ENCODE measurements at regions not wholly inside any gene's neighbourhood (a gene's known extent, or its start where the extent isn't known, plus 50 kb on each side); places are given as distances from the start of the nearest gene placed in this dataset.

DNA sequence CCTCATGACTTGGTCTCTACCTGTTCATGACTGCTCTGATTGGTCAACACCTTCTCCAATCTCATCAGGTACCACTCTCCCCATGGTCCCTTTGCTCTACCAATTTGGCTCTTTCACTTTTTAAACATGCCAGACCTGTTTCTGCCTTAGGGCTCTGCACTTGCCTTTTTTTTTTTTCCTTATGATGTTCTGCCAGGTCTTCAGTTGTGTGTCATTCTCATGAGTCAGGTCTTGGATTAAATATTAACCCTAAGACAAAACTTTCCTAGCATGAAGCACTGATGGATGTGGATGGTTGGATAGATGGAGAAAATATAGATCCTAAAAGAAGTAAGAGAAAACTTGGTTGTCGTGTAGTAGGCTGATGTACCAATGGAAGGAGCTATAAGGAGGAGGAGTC is 219.3 kb downstream of the TTC32 start:
- H3K9me3 Mint-ChIP-seq: no peaks in the 10 kb centered on the region
- H3K4me1 Mint-ChIP-seq (ENCODE audit: low read depth in 2 of 2): no peaks in the 10 kb centered on the region
- H3K27me3 Mint-ChIP-seq: peaks cover 8 to 15% of the 10 kb centered on the region in 2 donors
- DNase-seq (no peak), ATAC-seq (replicated peaks) (no peak)
- no peak overlapping the region for H3K27ac Mint-ChIP-seq
- no peak overlapping the region for H3K4me3 Mint-ChIP-seq
- peaks cover 2% of the 10 kb centered on the region for H3K36me3 Mint-ChIP-seq (ENCODE audit: insufficient read depth)

DNA sequence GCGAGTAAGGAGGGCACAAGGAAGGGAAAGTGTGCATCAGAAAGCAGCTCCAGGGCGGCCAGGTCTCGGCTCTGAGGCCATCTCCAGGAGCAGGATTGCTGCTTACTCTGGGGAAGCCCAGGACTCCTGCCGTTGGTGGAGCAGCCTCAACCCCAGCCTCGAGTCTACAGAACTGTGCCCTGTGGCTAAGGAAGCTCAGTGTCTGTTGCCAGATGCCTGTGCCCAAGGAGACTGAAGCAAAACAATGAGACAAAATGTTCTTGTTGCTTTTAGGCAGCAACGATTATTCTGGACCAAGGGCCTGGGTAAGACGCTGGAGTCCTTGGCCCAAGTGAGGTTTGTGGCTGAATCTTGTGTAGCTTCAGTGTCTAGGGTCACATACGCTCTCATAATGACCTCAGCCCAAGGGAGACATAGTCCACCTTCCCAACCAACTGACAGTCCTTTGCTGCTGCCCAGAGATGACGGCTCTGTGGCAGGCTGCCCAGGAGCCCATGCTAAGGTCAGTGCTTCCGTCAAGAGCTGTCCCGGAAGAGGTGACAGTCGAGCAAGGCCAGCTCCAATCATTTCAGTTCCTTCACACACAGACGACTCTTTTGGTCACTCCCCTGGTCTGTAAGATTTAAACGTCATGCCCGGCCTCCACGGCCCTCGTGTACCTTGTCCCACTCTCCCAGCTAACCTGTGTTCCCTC is 223.8 kb downstream of the TTC32 start:
- no peak overlapping the region for H3K4me3 Mint-ChIP-seq
- DNase-seq (no peak), ATAC-seq (replicated peaks) (no peak)
- peaks cover 0 to 1% of the 10 kb centered on the region in 2 donors for H3K4me1 Mint-ChIP-seq (ENCODE audit: low read depth in 2 of 2)
- H3K27me3 Mint-ChIP-seq: peaks cover 8 to 21% of the 10 kb centered on the region in 2 donors
- no peaks in the 10 kb centered on the region for H3K36me3 Mint-ChIP-seq (ENCODE audit: insufficient read depth)
- no peaks in the 10 kb centered on the region for H3K9me3 Mint-ChIP-seq
- H3K27ac Mint-ChIP-seq: no peak overlapping the region

GRCh38 chr2:19677215-19677777 is 224.5 kb downstream of the TTC32 start:
- H3K27ac Mint-ChIP-seq: no peak overlapping the region
- no peak for DNase-seq
- no peak for ATAC-seq (replicated peaks)
- H3K36me3 Mint-ChIP-seq (ENCODE audit: insufficient read depth): no peaks in the 10 kb centered on the region
- H3K9me3 Mint-ChIP-seq: no peaks in the 10 kb centered on the region
- peaks cover 0 to 1% of the 10 kb centered on the region in 2 donors for H3K4me1 Mint-ChIP-seq (ENCODE audit: low read depth in 2 of 2)
- no peak overlapping the region for H3K4me3 Mint-ChIP-seq
- H3K27me3 Mint-ChIP-seq: peaks cover 8 to 27% of the 10 kb centered on the region in 2 donors

- Mint-ChIP-seq H3K4me3 (no peak overlapping the region), H3K36me3 (ENCODE audit: insufficient read depth) (no peaks in the 10 kb centered on the region), H3K27ac (no peak overlapping the region), H3K27me3 (peaks cover 11 to 33% of the 10 kb centered on the region in 2 donors), H3K4me1 (ENCODE audit: low read depth in 2 of 2) (peaks cover 0 to 1% of the 10 kb centered on the region in 2 donors), H3K9me3 (no peaks in the 10 kb centered on the region)
- no peak for DNase-seq
- ATAC-seq (replicated peaks): no peak
Observed at GRCh38 chr2:19676770-19677169, 225.0 kb downstream of the TTC32 start.

DNA sequence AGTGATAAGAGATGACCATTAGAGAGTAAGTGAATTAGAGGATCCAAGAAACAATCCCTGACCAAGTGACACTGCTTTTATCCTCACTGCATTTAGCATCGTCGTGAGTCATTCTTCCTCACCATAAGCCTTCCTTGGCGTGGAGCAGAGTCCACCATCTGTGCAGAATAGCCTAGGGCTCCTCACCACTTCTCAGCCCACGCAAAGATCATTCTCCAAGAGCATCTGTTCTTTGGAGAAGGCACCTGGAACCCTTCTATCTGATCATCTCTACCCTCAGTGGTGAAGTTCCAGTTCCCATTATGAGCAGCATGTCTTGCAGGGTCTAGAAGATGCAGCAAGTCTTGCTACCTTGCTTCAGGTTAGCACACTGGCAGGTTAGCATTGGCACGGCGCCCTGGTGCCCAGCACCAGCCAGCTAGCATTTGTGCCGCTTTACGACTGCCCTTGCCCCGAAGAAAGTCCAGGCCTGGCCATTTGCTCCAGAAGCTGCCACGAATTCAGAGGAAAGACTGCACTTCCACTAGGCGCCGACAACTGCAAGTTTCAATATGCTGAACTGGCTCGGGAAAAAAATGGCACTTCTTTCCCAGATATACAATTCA is 225.8 kb downstream of the TTC32 start:
- DNase-seq (no peak), ATAC-seq (replicated peaks) (no peak)
- peaks cover 14 to 41% of the 10 kb centered on the region in 2 donors for H3K27me3 Mint-ChIP-seq
- no peaks in the 10 kb centered on the region for H3K36me3 Mint-ChIP-seq (ENCODE audit: insufficient read depth)
- H3K9me3 Mint-ChIP-seq: no peaks in the 10 kb centered on the region
- H3K4me3 Mint-ChIP-seq: no peak overlapping the region
- H3K27ac Mint-ChIP-seq: no peak overlapping the region
- H3K4me1 Mint-ChIP-seq (ENCODE audit: low read depth in 2 of 2): peaks cover 0 to 1% of the 10 kb centered on the region in 2 donors

DNA sequence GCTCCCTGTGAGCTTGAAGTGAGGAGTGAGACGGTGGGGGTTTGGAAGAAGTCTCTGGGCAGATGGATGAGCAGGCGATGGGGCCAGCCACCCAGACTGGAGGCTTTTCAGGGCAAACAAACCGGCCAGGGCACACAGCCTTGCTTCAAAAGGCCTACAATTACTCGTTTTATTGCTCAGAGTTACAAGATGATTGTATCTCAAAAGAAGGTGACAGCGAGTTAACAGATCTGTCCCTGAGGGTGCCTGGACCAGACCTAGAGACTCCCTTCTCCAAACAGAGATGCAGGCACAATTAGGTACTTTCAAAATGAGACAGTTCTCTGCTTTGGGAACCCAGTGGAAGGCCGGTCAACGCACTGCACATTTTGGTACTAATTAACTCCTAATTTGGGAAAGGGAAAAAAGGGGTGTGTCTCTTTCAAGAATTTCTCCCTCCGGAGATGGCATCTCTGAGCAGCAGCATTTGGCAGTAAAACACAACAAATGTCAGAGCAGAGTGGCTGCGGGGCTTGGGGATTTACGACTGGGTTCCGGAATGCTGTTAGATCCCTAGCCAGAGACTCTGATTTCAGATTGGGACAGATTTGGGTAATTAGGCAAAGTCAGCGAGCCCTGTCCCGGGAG is 226.7 kb downstream of the TTC32 start:
- Mint-ChIP-seq H3K9me3 (no peaks in the 10 kb centered on the region), H3K27me3 (peaks cover 14 to 49% of the 10 kb centered on the region in 2 donors), H3K36me3 (ENCODE audit: insufficient read depth) (no peaks in the 10 kb centered on the region), H3K27ac (no peak overlapping the region), H3K4me3 (no peak overlapping the region), H3K4me1 (ENCODE audit: low read depth in 2 of 2) (peaks cover 0 to 1% of the 10 kb centered on the region in 2 donors)
- DNase-seq (no peak), ATAC-seq (replicated peaks) (no peak)

GRCh38 chr2:19674051-19675002 is 227.5 kb downstream of the TTC32 start:
- H3K27me3 Mint-ChIP-seq: peaks cover 14 to 56% of the 10 kb centered on the region in 2 donors
- H3K4me3 Mint-ChIP-seq: no peak overlapping the region
- H3K4me1 Mint-ChIP-seq (ENCODE audit: low read depth in 2 of 2): peaks cover 0 to 1% of the 10 kb centered on the region in 2 donors
- no peak overlapping the region for H3K27ac Mint-ChIP-seq
- H3K36me3 Mint-ChIP-seq (ENCODE audit: insufficient read depth): no peaks in the 10 kb centered on the region
- no peak for DNase-seq
- ATAC-seq (replicated peaks): no peak
- H3K9me3 Mint-ChIP-seq: no peaks in the 10 kb centered on the region

DNA sequence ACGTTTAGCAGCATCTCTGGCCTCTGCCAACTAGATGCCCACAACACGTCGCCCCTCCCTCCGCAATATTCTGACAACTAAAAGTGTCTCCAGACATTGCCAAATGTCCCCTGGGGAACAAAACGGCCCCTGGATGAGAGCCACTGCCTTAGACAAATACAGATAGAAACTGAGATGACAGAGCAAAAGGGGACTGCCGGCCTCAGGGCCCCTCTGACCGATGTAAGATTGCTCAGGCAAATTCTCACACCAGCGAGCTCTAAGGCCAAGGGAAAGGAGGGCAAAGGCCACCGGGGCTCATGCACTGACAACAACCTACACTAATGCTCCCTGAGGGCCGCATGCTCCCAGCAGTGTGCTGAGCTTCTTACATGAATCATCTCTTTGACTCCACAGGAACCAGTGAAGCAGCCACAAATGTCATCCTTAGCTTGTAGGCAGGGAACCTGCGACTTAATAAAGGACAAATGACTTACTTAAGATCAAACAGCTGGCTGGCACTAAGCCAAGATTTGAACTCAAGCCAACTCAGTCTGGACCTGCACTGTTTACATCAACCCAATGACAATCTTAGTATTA is 228.5 kb downstream of the TTC32 start:
- Mint-ChIP-seq H3K27ac (no peak overlapping the region), H3K36me3 (ENCODE audit: insufficient read depth) (no peaks in the 10 kb centered on the region), H3K4me3 (no peak overlapping the region), H3K27me3 (peaks cover 14 to 63% of the 10 kb centered on the region in 2 donors), H3K4me1 (ENCODE audit: low read depth in 2 of 2) (peaks cover 0 to 1% of the 10 kb centered on the region in 2 donors), H3K9me3 (no peaks in the 10 kb centered on the region)
- DNase-seq (no peak), ATAC-seq (replicated peaks) (no peak)

GRCh38 chr2:19671916-19672315 is 229.9 kb downstream of the TTC32 start:
- DNase-seq (no peak), ATAC-seq (replicated peaks) (no peak)
- Mint-ChIP-seq H3K4me1 (ENCODE audit: low read depth in 2 of 2) (peaks cover 0 to 1% of the 10 kb centered on the region in 2 donors), H3K27me3 (peaks cover 14 to 63% of the 10 kb centered on the region in 2 donors), H3K27ac (no peak overlapping the region), H3K4me3 (no peak overlapping the region), H3K36me3 (ENCODE audit: insufficient read depth) (no peaks in the 10 kb centered on the region), H3K9me3 (no peaks in the 10 kb centered on the region)

- Mint-ChIP-seq H3K36me3 (ENCODE audit: insufficient read depth) (no peaks in the 10 kb centered on the region), H3K27me3 (peaks cover 14 to 63% of the 10 kb centered on the region in 2 donors), H3K9me3 (no peaks in the 10 kb centered on the region), H3K27ac (no peak overlapping the region), H3K4me1 (ENCODE audit: low read depth in 2 of 2) (peaks cover 0 to 1% of the 10 kb centered on the region in 2 donors), H3K4me3 (no peak overlapping the region)
- no peak for DNase-seq
- ATAC-seq (replicated peaks): no peak
Observed at GRCh38 chr2:19671311-19671710, 230.5 kb downstream of the TTC32 start.

GRCh38 chr2:19670303-19670702 is 231.5 kb downstream of the TTC32 start:
- no peak for DNase-seq
- Mint-ChIP-seq H3K27ac (no peak overlapping the region), H3K9me3 (no peaks in the 10 kb centered on the region), H3K4me1 (ENCODE audit: low read depth in 2 of 2) (peaks cover 0 to 1% of the 10 kb centered on the region in 2 donors), H3K36me3 (ENCODE audit: insufficient read depth) (no peaks in the 10 kb centered on the region), H3K4me3 (no peak overlapping the region), H3K27me3 (peaks cover 14 to 63% of the 10 kb centered on the region in 2 donors)
- no peak for ATAC-seq (replicated peaks)

DNA sequence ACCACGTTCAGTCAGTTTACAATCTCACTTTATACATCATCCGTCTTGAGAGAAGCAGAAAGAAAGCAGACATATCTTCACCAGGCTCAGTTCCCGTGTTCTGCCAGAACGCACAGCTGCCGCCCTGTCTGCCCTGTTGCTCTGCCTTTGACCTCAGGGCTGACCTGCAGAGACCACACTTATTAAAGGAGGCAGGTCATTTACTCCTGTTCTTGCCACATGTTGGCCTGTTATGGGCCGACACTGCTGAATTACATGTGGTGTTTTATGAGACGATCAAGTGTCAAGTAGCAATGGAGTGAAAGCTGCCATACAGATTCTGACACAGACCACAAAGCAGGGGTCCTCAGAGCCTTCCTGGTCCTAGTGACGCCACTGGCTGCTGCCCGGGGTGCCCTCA is 232.2 kb downstream of the TTC32 start:
- Mint-ChIP-seq H3K4me1 (ENCODE audit: low read depth in 2 of 2) (peaks cover 0 to 1% of the 10 kb centered on the region in 2 donors), H3K4me3 (no peak overlapping the region), H3K27ac (no peak overlapping the region), H3K36me3 (ENCODE audit: insufficient read depth) (no peaks in the 10 kb centered on the region), H3K27me3 (peaks cover 18 to 56% of the 10 kb centered on the region in 2 donors), H3K9me3 (no peaks in the 10 kb centered on the region)
- no peak for ATAC-seq (replicated peaks)
- no peak for DNase-seq

All from effector memory CD8-positive, alpha-beta T cell (primary cell).